ENCODE measurements at regions not wholly inside any gene's neighbourhood (a gene's known extent, or its start where the extent isn't known, plus 50 kb on each side); places are given as distances from the start of the nearest gene placed in this dataset.

GRCh38 chr10:78304091-78305045 is 270.7 kb downstream of the RPS24 start:
- Mint-ChIP-seq H3K4me3 (no peak overlapping the region), H3K27ac (no peak overlapping the region), H3K9me3 (peaks cover 3% of the 10 kb centered on the region), H3K4me1 (ENCODE audit: low read depth) (peaks cover 19% of the 10 kb centered on the region), H3K27me3 (ENCODE audit: low read depth) (peaks cover 29% of the 10 kb centered on the region), H3K36me3 (ENCODE audit: low read depth) (peaks cover 2% of the 10 kb centered on the region)
- DNase-seq (ENCODE audit: low spot score): no peak

GRCh38 chr10:78305311-78305710 is 271.6 kb downstream of the RPS24 start:
- peaks cover 3% of the 10 kb centered on the region for H3K9me3 Mint-ChIP-seq
- peaks cover 32% of the 10 kb centered on the region for H3K27me3 Mint-ChIP-seq (ENCODE audit: low read depth)
- no peak for DNase-seq (ENCODE audit: low spot score)
- H3K4me3 Mint-ChIP-seq: no peak overlapping the region
- no peak overlapping the region for H3K27ac Mint-ChIP-seq
- H3K4me1 Mint-ChIP-seq (ENCODE audit: low read depth): peaks cover 16% of the 10 kb centered on the region
- H3K36me3 Mint-ChIP-seq (ENCODE audit: low read depth): peaks cover 2% of the 10 kb centered on the region

- H3K27me3 Mint-ChIP-seq (ENCODE audit: low read depth): peaks cover 35% of the 10 kb centered on the region
- H3K9me3 Mint-ChIP-seq: no peaks in the 10 kb centered on the region
- no peak for DNase-seq (ENCODE audit: low spot score)
- H3K27ac Mint-ChIP-seq: no peak overlapping the region
- H3K36me3 Mint-ChIP-seq (ENCODE audit: low read depth): no peaks in the 10 kb centered on the region
- no peak overlapping the region for H3K4me3 Mint-ChIP-seq
- H3K4me1 Mint-ChIP-seq (ENCODE audit: low read depth): peaks cover 16% of the 10 kb centered on the region
These were observed 272.7 kb downstream of the RPS24 start for GRCh38 chr10:78306358-78306757.

GRCh38 chr10:78307576-78307975 is 273.9 kb downstream of the RPS24 start:
- DNase-seq (ENCODE audit: low spot score): no peak
- no peak overlapping the region for H3K27ac Mint-ChIP-seq
- peaks cover 35% of the 10 kb centered on the region for H3K27me3 Mint-ChIP-seq (ENCODE audit: low read depth)
- H3K4me3 Mint-ChIP-seq: no peak overlapping the region
- no peaks in the 10 kb centered on the region for H3K36me3 Mint-ChIP-seq (ENCODE audit: low read depth)
- no peaks in the 10 kb centered on the region for H3K9me3 Mint-ChIP-seq
- peaks cover 7% of the 10 kb centered on the region for H3K4me1 Mint-ChIP-seq (ENCODE audit: low read depth)

GRCh38 chr10:78309536-78310237 is 276.0 kb downstream of the RPS24 start:
- Mint-ChIP-seq H3K4me3 (no peak overlapping the region), H3K9me3 (no peaks in the 10 kb centered on the region), H3K27me3 (ENCODE audit: low read depth) (peaks cover 37% of the 10 kb centered on the region), H3K4me1 (ENCODE audit: low read depth) (no peaks in the 10 kb centered on the region), H3K27ac (no peak overlapping the region), H3K36me3 (ENCODE audit: low read depth) (no peaks in the 10 kb centered on the region)
- DNase-seq (ENCODE audit: low spot score): no peak

- Mint-ChIP-seq H3K4me3 (no peak overlapping the region), H3K9me3 (no peaks in the 10 kb centered on the region), H3K4me1 (ENCODE audit: low read depth) (no peaks in the 10 kb centered on the region), H3K36me3 (ENCODE audit: low read depth) (no peaks in the 10 kb centered on the region), H3K27ac (no peak overlapping the region), H3K27me3 (ENCODE audit: low read depth) (peaks cover 33% of the 10 kb centered on the region)
- DNase-seq (ENCODE audit: low spot score): no peak
These were observed 276.9 kb downstream of the RPS24 start for GRCh38 chr10:78310481-78311080.

- Mint-ChIP-seq H3K36me3 (ENCODE audit: low read depth) (no peaks in the 10 kb centered on the region), H3K4me1 (ENCODE audit: low read depth) (no peaks in the 10 kb centered on the region), H3K9me3 (no peaks in the 10 kb centered on the region), H3K27ac (no peak overlapping the region), H3K27me3 (ENCODE audit: low read depth) (peaks cover 17% of the 10 kb centered on the region), H3K4me3 (no peak overlapping the region)
- no peak for DNase-seq (ENCODE audit: low spot score)
These were observed 278.8 kb downstream of the RPS24 start for GRCh38 chr10:78312197-78313047.

- H3K27me3 Mint-ChIP-seq (ENCODE audit: low read depth): peaks cover 13% of the 10 kb centered on the region
- no peak overlapping the region for H3K4me3 Mint-ChIP-seq
- H3K4me1 Mint-ChIP-seq (ENCODE audit: low read depth): no peaks in the 10 kb centered on the region
- DNase-seq (ENCODE audit: low spot score): no peak
- no peak overlapping the region for H3K27ac Mint-ChIP-seq
- H3K36me3 Mint-ChIP-seq (ENCODE audit: low read depth): no peaks in the 10 kb centered on the region
- H3K9me3 Mint-ChIP-seq: no peaks in the 10 kb centered on the region
These were observed 279.4 kb downstream of the RPS24 start for GRCh38 chr10:78313048-78313381.

GRCh38 chr10:78313636-78314035 is 280.0 kb downstream of the RPS24 start:
- H3K4me1 Mint-ChIP-seq (ENCODE audit: low read depth): no peaks in the 10 kb centered on the region
- DNase-seq (ENCODE audit: low spot score): no peak
- no peak overlapping the region for H3K4me3 Mint-ChIP-seq
- H3K27ac Mint-ChIP-seq: no peak overlapping the region
- H3K27me3 Mint-ChIP-seq (ENCODE audit: low read depth): peaks cover 13% of the 10 kb centered on the region
- H3K36me3 Mint-ChIP-seq (ENCODE audit: low read depth): no peaks in the 10 kb centered on the region
- H3K9me3 Mint-ChIP-seq: no peaks in the 10 kb centered on the region

- H3K27ac Mint-ChIP-seq: no peak overlapping the region
- H3K4me3 Mint-ChIP-seq: no peak overlapping the region
- DNase-seq (ENCODE audit: low spot score): no peak
- H3K9me3 Mint-ChIP-seq: no peaks in the 10 kb centered on the region
- H3K4me1 Mint-ChIP-seq (ENCODE audit: low read depth): no peaks in the 10 kb centered on the region
- peaks cover 5% of the 10 kb centered on the region for H3K27me3 Mint-ChIP-seq (ENCODE audit: low read depth)
- H3K36me3 Mint-ChIP-seq (ENCODE audit: low read depth): no peaks in the 10 kb centered on the region
These were observed 281.0 kb downstream of the RPS24 start for GRCh38 chr10:78314651-78315050.

- Mint-ChIP-seq H3K27me3 (ENCODE audit: low read depth) (peaks cover 2% of the 10 kb centered on the region), H3K4me1 (ENCODE audit: low read depth) (peaks cover 5% of the 10 kb centered on the region), H3K9me3 (no peaks in the 10 kb centered on the region), H3K4me3 (no peak overlapping the region), H3K36me3 (ENCODE audit: low read depth) (no peaks in the 10 kb centered on the region), H3K27ac (no peak overlapping the region)
- DNase-seq (ENCODE audit: low spot score): no peak
These were observed 282.8 kb downstream of the RPS24 start for GRCh38 chr10:78316451-78316931.

- Mint-ChIP-seq H3K27me3 (ENCODE audit: low read depth) (peaks cover 2% of the 10 kb centered on the region), H3K9me3 (no peaks in the 10 kb centered on the region), H3K36me3 (ENCODE audit: low read depth) (no peaks in the 10 kb centered on the region), H3K4me1 (ENCODE audit: low read depth) (peaks cover 7% of the 10 kb centered on the region), H3K4me3 (no peak overlapping the region), H3K27ac (no peak overlapping the region)
- DNase-seq (ENCODE audit: low spot score): no peak
These were observed 284.6 kb downstream of the RPS24 start for GRCh38 chr10:78318305-78318704.

GRCh38 chr10:78319371-78319770 is 285.7 kb downstream of the RPS24 start:
- Mint-ChIP-seq H3K27ac (no peak overlapping the region), H3K36me3 (ENCODE audit: low read depth) (no peaks in the 10 kb centered on the region), H3K4me3 (no peak overlapping the region), H3K9me3 (peaks cover 4% of the 10 kb centered on the region), H3K4me1 (ENCODE audit: low read depth) (peaks cover 8% of the 10 kb centered on the region), H3K27me3 (ENCODE audit: low read depth) (no peaks in the 10 kb centered on the region)
- DNase-seq (ENCODE audit: low spot score): no peak

Data from T-helper 2 cell treated with Interferon-gamma antibody and Interleukin-4, amounts not matched to agents 5 μg/mL and 100 μg/mL, for 36 hours (primary cell).